GM19023 (cell line): ENCODE measurements at regions not wholly inside any gene's neighbourhood (a gene's known extent, or its start where the extent isn't known, plus 50 kb on each side); places are given as distances from the start of the nearest gene placed in this dataset.
"Not testable (repeated sequence)": the region's sequence is repeated elsewhere in the genome, so short reads cannot be mapped to it uniquely, and the experiment has no call there.

ENCODE experiments used
- ATAC-seq: cut with Tn5 transposase; IDR thresholded peaks from one replicate; pipeline ENCODE4 v1.9.1; 2021; ENCODE audit warnings: mild to moderate bottlenecking, moderate library complexity; ENCODE audit not compliant: unreplicated experiment

DNA sequence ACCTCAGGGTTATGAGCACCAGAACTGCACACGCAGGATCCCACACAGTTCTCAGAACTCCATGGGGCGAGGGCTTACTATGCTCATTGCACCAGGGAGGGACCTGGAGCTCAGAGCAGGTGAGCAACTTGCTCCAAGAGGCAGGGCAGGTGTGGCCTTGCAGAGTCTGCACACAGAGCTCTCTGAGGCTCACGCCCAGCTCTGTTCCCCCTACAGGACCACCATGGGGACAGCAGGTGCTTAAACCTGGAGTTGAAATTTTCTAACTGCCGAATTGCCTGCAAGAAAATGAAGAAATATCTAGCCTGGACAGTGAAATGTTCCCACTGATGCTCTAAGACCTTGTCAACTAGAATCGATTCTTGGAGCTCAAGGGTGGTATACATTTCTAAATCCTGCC lies 49.9 kb upstream of the MSMB start:
- not testable (repeated sequence) for ATAC-seq

- no peak for ATAC-seq
Measured at GRCh38 chr10:46096446-46096845, 50.4 kb upstream of the MSMB start.

DNA sequence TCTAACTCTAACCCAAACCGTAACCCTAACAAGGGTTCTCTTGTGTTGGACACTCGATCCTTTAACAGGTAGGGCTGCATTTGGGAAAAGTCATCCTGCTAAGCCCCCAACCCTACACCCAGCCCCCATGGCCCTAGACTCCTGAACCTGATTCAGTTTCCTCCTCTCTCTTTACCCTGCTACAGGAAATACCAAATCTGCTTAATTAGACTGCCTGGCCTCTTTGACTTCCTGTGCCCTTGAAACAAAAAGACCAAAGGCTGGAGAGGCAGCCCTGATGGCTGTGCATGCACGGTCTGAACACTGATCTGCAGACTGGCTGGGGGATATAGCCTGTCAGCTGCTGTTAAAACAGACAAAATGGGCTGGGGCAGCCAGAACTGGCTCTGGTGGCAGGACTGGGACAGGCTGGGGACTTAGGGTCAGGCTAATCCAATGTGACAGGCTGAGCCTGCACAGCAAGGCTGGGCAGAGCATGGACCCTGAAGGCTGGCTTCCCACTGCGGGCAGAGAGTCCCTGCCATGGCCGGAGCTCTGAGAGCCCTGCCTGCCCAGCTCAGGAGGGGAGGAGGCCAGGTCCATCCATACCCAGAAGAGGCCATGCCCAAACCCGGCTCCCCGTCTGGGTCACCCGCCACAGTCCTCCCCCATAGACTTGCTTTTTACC lies 51.0 kb upstream of the MSMB start:
- ATAC-seq, result no peak

DNA sequence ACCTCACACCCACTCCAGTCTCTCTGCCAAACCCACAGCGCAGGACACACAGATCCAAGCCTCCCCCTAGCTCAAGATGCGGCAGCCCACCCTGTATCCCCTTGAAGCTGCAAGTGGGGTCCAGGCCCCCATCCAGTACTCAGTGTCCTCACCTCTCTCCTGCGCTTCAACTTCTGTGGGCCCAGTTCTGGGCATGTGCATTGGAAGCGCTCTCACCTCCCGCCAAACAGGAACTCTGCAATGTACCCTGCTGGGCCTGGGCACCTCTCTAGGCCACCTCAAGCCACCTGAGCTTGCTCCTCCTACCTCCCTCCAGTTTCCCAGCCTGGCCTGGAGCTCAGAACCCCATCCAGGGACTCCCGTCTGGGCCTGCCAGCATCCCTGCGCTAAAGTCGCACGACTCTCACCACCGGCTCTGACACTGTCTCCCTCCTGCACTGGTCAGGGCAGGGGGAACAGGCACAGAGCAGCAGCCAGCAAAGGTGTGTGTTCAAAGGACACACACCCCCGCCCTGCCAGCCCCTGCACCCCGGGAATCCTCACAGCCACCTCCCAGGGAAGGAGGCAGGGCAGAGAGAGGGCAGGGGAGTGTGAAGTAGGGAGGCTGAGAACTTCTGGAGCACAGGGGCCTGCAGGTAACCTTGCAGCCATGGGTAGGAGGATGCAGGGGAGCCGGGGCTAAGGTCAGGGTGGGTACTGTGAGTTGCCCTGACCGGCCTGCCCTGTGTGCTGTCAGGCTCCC lies 51.7 kb upstream of the MSMB start:
- ATAC-seq, result no peak

GRCh38 chr10:46098386-46098785 lies 52.3 kb upstream of the MSMB start:
- no peak for ATAC-seq

DNA sequence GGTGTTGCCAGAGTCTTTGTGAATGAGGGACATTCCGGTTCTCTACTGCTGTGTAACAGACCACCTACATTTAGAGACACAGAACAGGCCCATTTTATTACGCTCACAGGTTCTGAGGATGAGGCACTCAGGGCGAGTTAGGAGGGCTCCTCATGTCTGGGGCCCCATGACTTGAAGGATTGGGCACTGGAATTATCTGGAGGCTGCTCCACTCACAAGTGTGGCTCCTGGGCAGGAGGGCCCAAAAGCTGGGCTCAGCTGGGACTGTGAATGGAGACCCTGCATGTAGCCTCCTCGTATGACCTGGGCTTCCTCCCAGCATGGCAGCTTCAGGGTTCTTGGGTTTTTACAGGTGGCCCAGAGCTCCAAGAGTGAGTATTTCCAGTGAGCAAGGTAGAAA lies 52.9 kb upstream of the MSMB start:
- ATAC-seq, result not testable (repeated sequence)

DNA sequence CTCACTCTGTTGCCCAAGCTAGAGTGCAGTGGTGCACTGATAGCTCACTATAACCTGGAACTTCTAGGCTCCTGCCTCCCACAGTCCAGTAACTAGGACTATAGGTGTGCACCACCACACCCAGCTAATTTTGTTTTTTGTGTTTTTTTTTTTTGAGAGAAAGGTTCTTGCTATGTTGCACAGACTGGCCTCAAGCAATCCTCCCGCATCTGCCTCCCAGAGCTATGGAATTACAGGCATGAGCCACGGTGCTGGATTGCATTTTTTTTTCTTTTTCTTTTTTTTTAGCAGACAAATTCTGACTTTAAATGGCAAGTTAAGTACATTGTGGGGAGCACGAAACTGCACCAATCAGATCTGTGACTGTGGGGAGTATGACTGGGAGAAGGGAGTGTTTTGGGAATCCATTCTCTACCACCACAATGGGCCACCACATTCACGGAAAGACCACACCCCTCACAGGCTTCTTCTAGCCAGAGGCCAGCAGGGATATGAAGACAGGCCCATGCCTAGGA lies 58.1 kb upstream of the MSMB start:
- no peak for ATAC-seq

DNA sequence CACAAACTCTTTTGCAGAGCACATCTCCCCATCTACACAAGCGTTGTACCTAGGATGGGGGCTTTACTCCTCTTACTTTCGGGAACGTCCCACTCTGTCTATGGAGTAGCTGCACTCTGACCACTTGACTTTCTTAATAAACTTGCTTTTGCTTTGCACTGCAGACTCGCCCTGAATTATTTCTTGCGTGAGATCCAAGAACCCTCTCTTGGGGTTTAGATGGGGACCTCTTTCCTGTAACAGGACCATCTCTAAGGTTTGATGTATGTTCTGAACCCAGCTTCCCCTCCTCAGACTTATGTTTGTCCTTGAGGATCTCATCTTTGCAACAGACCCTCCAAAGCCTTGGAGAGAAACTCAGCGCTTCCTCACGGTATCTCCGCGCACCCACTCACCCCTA lies 59.3 kb upstream of the MSMB start:
- not testable (repeated sequence) for ATAC-seq

GRCh38 chr10:46105856-46106409 lies 59.9 kb upstream of the MSMB start:
- ATAC-seq, result peak; percentile 40

DNA sequence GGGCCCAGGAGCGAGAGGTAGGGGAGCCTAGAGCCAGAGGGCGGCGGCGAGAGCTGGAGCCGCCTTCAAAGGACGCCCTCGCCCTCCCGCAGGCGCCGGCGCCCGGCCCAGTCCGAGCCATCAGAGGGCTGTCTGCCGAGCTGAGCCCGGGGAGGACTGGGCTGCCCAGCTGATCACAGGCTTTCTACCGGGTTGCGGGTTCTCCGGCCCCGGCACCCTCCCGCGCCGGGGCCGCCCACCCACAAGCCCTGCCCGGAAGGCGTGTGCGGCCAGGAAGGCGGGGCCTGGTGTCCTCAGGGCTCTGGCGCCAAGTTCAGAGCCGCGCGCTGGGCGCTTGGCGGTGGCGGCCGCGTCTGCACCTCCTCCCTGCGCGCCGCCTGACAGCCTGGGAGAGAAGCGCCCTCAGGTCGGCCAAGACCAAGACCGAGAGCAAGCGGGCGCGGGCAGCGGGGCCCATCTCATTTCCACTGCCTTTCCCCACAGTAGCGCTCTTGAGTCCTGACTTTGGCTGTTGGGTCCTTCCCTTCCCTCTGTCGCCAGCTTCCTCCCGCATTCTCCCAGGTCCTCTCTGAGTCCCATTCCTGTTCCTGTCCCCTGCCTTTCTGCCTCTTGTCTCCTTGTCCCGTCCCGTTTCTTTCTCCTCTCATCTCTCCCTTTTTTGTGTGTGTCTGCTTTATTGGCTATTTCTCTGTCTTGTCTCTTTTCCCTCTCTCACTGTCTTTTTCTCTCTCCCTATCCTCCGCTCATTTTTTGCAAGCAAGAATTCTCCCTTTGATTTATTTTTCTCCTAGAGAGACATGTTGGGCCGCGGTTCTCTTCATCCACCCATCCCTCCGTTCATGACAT lies 60.6 kb upstream of the MSMB start:
- ATAC-seq, result peak; percentile 92

DNA sequence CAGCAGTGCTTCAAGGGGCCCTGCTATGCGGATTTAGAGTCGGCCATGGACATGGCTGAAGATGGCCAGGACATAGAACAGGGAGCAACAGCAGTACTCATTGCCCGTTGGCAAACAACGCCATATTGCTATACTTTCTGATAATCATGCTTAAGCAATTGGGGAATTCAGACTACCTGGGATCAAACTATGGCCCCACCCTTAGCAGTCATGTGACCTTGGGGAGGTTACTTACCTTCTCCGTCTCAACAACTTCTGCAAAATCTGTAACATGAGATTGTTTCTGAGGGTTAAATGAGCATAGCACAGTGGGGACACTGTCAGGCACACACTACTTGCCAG lies 62.1 kb upstream of the MSMB start:
- not testable (repeated sequence) for ATAC-seq

- not testable (repeated sequence) for ATAC-seq
Measured at GRCh38 chr10:46154271-46154670, 108.2 kb upstream of the MSMB start.

DNA sequence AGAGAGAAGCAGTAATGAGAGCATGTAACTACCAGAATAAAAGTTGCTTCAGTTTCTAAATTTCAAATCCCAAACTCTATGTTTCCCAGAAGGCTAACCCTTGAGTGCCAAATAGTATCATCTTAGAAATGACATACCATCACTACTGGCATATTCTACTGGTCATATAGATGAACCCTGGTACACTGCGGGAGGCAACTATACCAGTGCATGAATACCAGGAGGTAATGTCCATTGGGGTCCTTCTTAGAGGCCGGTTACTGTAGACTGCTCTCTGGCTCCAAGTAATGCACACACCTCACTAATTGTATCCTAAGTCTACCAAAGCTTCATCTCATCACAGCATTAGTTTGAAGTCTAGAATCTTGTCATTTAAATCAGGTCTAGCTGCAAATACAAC lies 108.6 kb upstream of the MSMB start:
- not testable (repeated sequence) for ATAC-seq

- not testable (repeated sequence) for ATAC-seq
Measured at GRCh38 chr10:46156866-46157265, 110.8 kb upstream of the MSMB start.

- ATAC-seq, result no peak
Measured at GRCh38 chr10:46169736-46170135, 117.1 kb upstream of the ANTXRL start.

GRCh38 chr10:46170789-46171188 lies 116.0 kb upstream of the ANTXRL start:
- no peak for ATAC-seq

- no peak for ATAC-seq
Measured at GRCh38 chr10:46171661-46172060, 115.1 kb upstream of the ANTXRL start.

DNA sequence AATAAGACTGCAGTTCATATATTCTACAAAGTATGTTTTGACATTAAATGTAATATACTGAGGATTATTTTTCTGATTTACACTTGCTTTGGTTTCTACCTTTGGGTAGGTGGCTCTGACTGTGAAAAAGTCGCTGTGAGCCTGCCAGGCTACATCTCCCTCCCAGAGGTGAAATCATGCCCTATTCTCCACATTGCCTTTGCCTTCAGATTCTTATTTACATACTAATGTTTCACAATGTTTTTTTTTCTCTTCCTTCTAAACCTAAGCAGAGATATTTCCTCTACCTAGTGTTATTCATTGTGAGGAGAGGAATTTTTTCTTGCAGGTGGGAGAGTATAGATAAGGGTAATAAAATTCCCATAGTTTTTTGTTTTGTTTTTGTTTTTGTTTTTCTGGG lies 111.5 kb upstream of the ANTXRL start:
- ATAC-seq, result no peak

DNA sequence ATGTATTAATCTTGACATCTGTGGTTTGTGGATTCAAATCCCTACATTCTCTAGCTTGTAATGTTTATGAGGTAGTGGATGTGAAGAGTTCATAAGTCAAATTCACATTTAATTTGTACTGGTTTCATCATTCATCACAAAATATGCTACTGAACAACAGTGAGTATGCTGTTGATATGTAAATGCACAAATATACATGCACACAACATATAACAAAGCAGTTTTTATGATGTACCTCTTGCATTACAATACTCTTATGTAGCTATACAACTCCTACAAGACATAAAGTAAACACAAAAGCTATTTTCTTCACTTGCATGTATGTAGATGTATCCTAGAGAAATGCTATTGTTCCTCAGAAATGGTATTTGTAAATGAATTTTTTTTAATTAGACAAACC lies 111.0 kb upstream of the ANTXRL start:
- no peak for ATAC-seq

DNA sequence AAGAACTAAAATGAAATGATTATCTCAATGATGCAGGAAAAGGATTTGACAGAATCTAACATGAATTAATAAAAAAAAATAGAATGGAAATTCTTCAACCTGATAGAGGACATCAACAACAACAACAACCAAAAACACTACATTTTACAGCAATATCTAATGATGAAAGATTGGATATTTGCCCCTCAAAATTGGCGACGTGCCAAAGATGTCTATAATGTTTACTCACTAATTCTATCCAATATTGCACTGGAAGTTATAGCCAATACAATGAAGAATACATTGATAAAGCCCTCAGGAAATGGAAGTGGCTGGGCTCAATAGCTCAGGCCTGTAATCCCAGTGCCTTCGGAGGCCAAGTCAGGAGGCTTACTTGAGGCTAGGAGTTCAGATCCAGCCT lies 99.4 kb upstream of the ANTXRL start:
- ATAC-seq, result not testable (repeated sequence)

GRCh38 chr10:46197050-46197449 lies 89.7 kb upstream of the ANTXRL start:
- ATAC-seq, result no peak
